Astrocyte of the cerebellum (primary cell): ENCODE measurements at regions not wholly inside any gene's neighbourhood (a gene's known extent, or its start where the extent isn't known, plus 50 kb on each side); places are given as distances from the start of the nearest gene placed in this dataset.
A peak's percentile ranks its signal among the peaks of the same experiment; 100 is the strongest.
"Not testable (repeated sequence)": the region's sequence is repeated elsewhere in the genome, so short reads cannot be mapped to it uniquely, and the experiment has no call there.

Source experiments
- DNase-seq: peaks from one replicate; pipeline ENCODE4 v3.0.0-alpha.2; 2011; ENCODE audit warnings: low read depth
- H3K4me3 ChIP-seq: 2 replicates; pipeline ENCODE4 v1.5.1; 2011; ENCODE audit warnings: mild to moderate bottlenecking, low read depth, low read length, moderate library complexity
- in situ Hi-C: cut with HindIII; loops from 2 replicates; pipeline ENCODE4 v1.10.0; 2017; ENCODE audit warnings: low sequenced_read_pairs
- TF ChIP-seq, protein P1 (sequence below): IDR thresholded peaks from 2 replicates; pipeline ENCODE4 v1.5.1; 2012; ENCODE audit warnings: low read length, low read depth, moderate library complexity, mild to moderate bottlenecking; ENCODE audit errors: missing control alignments

DNA sequence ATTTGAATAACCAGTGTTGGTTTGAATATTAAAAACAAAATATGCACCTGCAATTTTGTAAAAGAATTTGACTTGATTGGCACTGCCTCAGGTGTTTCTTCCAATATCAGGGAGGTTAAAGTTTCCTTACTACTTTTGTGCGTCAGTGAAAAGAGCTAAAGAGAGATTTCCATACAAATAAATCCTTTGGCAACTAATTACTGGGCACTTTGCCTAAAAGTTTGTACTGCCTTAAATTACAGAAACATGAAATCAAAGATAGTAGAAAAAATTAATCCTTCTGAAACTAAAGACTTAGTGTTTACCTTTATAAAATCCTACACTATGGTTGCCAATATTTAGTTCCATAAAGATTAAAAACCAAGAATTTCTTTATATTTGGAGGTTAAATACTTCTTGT is 72.5 kb downstream of the DNAJB9 start:
- H3K4me3 ChIP-seq: no peak overlapping the region
- no peak for DNase-seq
- in situ Hi-C loops: no loop called here
- TF ChIP-seq, protein P1, sequence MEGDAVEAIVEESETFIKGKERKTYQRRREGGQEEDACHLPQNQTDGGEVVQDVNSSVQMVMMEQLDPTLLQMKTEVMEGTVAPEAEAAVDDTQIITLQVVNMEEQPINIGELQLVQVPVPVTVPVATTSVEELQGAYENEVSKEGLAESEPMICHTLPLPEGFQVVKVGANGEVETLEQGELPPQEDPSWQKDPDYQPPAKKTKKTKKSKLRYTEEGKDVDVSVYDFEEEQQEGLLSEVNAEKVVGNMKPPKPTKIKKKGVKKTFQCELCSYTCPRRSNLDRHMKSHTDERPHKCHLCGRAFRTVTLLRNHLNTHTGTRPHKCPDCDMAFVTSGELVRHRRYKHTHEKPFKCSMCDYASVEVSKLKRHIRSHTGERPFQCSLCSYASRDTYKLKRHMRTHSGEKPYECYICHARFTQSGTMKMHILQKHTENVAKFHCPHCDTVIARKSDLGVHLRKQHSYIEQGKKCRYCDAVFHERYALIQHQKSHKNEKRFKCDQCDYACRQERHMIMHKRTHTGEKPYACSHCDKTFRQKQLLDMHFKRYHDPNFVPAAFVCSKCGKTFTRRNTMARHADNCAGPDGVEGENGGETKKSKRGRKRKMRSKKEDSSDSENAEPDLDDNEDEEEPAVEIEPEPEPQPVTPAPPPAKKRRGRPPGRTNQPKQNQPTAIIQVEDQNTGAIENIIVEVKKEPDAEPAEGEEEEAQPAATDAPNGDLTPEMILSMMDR: no peak

DNA sequence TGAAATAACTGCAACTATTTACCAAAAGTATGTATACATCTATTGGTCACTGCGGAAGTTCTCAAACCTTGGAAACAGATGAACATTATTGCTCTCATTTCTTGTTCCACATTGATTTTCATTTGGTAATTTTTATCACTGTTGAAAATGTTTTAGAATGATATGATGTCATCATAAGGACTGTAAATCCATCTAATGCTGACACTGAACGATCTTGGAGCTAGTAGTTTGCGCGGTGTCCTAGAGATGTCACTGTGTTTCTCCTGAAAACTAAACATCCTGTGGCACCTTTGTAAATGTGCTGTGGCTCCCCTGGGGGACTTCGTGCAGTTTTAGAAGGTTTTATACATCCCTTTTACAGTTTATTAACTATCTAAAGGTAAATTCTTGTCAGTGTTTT is 73.5 kb downstream of the DNAJB9 start:
- no peak for DNase-seq
- no peak overlapping the region for H3K4me3 ChIP-seq
- TF ChIP-seq, protein P1: no peak
- in situ Hi-C loops: no loop called here

DNA sequence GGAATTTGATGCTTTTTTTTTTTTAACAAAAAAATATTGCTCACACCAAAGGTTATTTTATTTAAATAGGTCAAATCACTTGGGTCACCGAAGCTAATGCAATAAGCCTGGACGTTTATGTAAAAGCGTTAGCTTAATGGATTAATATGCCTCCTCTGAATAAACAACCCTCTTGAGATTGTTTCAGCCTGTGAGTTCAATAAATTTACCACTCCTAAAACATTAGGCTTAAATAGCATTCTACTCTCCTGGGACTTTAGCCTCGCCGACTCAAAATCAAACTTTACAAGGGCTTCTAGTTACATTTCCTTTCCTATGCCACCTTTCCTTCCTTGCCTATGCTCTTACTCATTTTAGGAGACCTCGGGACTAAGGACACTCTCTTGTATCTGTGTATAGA is 79.3 kb downstream of the DNAJB9 start:
- in situ Hi-C loops: no loop called here
- TF ChIP-seq, protein P1: no peak
- DNase-seq: no peak
- H3K4me3 ChIP-seq: no peak overlapping the region

DNA sequence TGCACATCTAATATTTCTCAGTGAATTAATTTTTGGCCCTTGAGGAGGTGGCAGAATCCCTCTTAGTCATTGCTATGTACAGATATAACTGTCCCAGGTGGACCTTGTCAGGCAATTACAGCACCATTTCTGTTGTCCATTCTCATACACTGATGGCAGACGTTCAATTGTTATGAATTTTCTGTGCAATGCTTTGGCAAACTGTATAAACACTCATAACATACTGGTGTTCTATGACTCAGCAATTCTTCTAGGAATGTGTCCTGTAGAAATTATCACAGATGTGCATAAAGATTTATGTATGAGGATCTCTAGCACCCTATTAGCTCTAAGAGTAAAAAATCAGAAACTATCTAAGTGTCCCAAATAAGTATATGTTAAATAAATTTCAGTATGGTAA is 80.8 kb downstream of the DNAJB9 start:
- in situ Hi-C loops: no loop called here
- TF ChIP-seq, protein P1: no peak
- DNase-seq: peak; percentile 3
- no peak overlapping the region for H3K4me3 ChIP-seq

DNA sequence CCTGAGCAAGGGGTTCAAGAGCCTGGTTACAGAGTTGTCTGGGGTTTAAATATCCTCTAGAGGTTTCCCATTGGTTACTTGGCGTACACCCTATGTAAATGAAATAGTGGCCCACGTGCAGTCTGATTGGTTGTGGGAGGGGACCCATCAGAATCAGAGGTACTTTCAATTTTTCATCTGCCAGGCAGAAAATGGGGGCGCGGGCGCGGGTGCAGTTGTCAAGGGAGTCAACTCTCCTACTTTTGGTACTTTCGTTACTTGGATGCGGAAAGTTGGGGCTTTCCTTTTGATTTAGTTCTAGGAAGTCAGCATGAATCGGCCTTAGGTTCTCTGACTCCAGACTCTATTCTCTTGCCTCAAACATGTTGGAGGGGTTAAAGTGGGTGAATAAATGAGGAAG is 83.2 kb downstream of the DNAJB9 start:
- no peak overlapping the region for H3K4me3 ChIP-seq
- in situ Hi-C loops: no loop called here
- DNase-seq: no peak
- TF ChIP-seq, protein P1: no peak

DNA sequence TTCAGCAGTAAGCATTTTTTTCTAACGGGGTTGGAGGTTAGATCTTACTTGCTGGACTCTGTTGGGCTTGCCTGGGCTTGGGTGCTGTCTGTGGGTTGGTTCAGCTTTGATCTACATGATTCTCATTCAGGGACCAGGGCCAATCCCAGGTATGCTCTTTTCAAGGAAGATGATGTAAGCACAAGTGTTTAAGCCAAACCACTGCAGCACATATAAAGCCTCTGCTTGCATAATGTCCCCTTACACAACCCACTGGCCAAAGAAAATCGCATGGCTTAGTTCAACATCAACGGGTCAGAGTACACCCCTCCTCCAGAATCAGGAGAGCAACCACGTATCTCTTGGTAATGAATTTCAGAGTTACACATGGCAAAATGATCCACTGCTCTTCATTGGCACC is 83.9 kb downstream of the DNAJB9 start:
- in situ Hi-C loops: no loop called here
- no peak overlapping the region for H3K4me3 ChIP-seq
- TF ChIP-seq, protein P1: no peak
- peak; percentile 6 for DNase-seq

DNA sequence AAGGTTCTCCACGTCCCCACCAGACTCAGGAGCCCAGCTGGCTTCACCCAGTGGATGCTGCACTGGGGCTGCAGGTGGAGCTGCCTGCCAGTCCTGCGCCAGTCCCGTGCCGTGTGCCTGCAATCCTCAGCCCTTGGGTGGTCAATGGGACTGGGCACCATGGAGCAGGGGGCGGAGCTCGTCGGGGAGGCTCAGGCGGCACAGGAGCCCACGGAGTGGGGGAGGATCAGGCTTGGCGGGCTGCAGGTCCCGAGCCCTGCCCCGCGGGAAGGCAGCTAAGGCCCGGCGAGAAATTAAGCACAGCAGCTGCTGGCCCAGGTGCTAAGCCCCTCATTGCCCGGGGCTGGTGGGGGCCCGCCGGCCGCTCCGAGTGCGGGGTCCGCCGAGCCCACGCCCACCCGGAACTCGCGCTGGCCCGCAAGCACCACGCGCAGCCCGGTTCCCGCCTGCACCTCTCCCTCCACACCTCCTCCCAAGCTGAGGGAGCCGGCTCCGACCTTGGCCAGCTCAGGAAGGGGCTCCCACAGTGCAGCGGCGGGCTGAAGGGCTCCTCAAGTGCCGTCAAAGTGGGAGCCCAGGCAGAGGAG is 87.6 kb downstream of the DNAJB9 start:
- H3K4me3 ChIP-seq, in situ Hi-C loops, DNase-seq: not testable (repeated sequence)
